ENCODE measurements at regions not wholly inside any gene's neighbourhood (a gene's known extent, or its start where the extent isn't known, plus 50 kb on each side); places are given as distances from the start of the nearest gene placed in this dataset.
"Not testable (repeated sequence)": the region's sequence is repeated elsewhere in the genome, so short reads cannot be mapped to it uniquely, and the experiment has no call there.

GRCh38 chr2:109692831-109693230, 78.7 kb downstream of the SOWAHC start:
- TF ChIP-seq CTCF, POLR2A (IDR thresholded peaks at IDR 0.05): not testable (repeated sequence)

Measured in uterus (tissue), 2 donors.